ENCODE measurements at regions not wholly inside any gene's neighbourhood (a gene's known extent, or its start where the extent isn't known, plus 50 kb on each side); places are given as distances from the start of the nearest gene placed in this dataset.

- no peak for TF ChIP-seq GABPB1 (CRISPR knock-in tag; IDR thresholded peaks at IDR 0.05)
- TF ChIP-seq TEAD1 (CRISPR knock-in tag; IDR thresholded peaks at IDR 0.05), result no peak
- TF ChIP-seq ZNF317 (CRISPR knock-in tag; IDR thresholded peaks at IDR 0.05; ENCODE audit: borderline replicate concordance, low read depth), result no peak
- no peak for TF ChIP-seq CTCF (IDR thresholded peaks at IDR 0.05)
- TF ChIP-seq, protein P1, sequence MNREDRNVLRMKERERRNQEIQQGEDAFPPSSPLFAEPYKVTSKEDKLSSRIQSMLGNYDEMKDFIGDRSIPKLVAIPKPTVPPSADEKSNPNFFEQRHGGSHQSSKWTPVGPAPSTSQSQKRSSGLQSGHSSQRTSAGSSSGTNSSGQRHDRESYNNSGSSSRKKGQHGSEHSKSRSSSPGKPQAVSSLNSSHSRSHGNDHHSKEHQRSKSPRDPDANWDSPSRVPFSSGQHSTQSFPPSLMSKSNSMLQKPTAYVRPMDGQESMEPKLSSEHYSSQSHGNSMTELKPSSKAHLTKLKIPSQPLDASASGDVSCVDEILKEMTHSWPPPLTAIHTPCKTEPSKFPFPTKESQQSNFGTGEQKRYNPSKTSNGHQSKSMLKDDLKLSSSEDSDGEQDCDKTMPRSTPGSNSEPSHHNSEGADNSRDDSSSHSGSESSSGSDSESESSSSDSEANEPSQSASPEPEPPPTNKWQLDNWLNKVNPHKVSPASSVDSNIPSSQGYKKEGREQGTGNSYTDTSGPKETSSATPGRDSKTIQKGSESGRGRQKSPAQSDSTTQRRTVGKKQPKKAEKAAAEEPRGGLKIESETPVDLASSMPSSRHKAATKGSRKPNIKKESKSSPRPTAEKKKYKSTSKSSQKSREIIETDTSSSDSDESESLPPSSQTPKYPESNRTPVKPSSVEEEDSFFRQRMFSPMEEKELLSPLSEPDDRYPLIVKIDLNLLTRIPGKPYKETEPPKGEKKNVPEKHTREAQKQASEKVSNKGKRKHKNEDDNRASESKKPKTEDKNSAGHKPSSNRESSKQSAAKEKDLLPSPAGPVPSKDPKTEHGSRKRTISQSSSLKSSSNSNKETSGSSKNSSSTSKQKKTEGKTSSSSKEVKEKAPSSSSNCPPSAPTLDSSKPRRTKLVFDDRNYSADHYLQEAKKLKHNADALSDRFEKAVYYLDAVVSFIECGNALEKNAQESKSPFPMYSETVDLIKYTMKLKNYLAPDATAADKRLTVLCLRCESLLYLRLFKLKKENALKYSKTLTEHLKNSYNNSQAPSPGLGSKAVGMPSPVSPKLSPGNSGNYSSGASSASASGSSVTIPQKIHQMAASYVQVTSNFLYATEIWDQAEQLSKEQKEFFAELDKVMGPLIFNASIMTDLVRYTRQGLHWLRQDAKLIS (CRISPR knock-in tag; IDR thresholded peaks at IDR 0.05; ENCODE audit: borderline replicate concordance), result no peak
These were observed 764.8 kb downstream of the RAPGEF2 start for GRCh38 chr4:159867673-159868072.

All from WTC11 (cell line).